Heart left ventricle (tissue), 13 donors: ENCODE measurements at regions not wholly inside any gene's neighbourhood (a gene's known extent, or its start where the extent isn't known, plus 50 kb on each side); places are given as distances from the start of the nearest gene placed in this dataset.

Experiments used
- POLR2A ChIP-seq, 2 donors: fragments of 450-650 bp; IDR thresholded peaks; one replicate each; pipeline ENCODE4 v1.6.1; 2017; ENCODE audit warnings: antibody characterized with exemption in 2 of 2, mild to moderate bottlenecking in 2 of 2, moderate library complexity in 2 of 2
- TF ChIP-seq, protein P1 (sequence below), 12 donors: fragments of 200-600 bp; sonication (generic) in 4 of 12; IDR thresholded peaks; one replicate each; pipeline versions ENCODE4 v1.5.0 to v1.8.0; 2018 to 2022; ENCODE audit warnings: antibody characterized with exemption in 12 of 12, mild to moderate bottlenecking in 5 of 12
- donor health status: ischemic (EF 13 %, LVEDD 7.1; RV severe dilation, severe dysfunction).
- donor health status: DM: no; HTN: yes; CAD: no.
- donor health status: DM: no; HTN: no; CAD: no.
- donor health status: ischemic (EF 25% LVEDD 6.9; RV normal size, moderate dysfunction).
- donor health status: ischemic (EF 25% LVEDD 5.7; RV mildly dilated, moderate dysfunction).
- donor health status: ischemic (EF 35%, LVEDD 5.7; RV mildly dilated, moderate dysfunction).
- donor health status: nonischemic (EF 11% LVEDD 7.7; RV severe dilation, severe dysfunction).
- donor health status: DM: yes; HTN: yes; CAD: no.
- donor health status: PGD.
- donor health status: ischemic (EF 29% LVEDD 5.4; RV normal size, mild dysfunction).
- donor health status: nonischemic (EF 23%, LVEDD 6.1; RV moderate dilation, normal function).

DNA sequence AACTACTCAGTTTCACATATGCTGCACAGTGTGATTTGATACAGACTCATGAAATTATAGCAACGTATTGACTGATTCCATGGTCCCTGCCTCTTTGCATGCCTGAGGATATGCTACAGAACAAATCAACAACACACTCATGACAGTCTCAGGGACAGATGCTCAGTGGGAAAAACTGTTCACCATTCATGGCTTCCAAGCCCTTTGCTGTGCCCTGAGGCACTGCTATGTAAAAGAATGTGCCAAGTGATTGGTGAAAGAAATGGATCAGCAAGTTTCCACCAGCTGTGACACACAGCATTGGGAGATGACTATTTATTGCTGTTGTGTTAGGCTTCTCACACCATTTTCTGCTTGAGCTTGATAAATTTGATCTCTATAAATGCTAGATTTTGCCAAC lies 825.6 kb upstream of the INTU start:
- TF ChIP-seq POLR2A (IDR thresholded peaks at IDR 0.05) = no peak
- TF ChIP-seq, protein P1, sequence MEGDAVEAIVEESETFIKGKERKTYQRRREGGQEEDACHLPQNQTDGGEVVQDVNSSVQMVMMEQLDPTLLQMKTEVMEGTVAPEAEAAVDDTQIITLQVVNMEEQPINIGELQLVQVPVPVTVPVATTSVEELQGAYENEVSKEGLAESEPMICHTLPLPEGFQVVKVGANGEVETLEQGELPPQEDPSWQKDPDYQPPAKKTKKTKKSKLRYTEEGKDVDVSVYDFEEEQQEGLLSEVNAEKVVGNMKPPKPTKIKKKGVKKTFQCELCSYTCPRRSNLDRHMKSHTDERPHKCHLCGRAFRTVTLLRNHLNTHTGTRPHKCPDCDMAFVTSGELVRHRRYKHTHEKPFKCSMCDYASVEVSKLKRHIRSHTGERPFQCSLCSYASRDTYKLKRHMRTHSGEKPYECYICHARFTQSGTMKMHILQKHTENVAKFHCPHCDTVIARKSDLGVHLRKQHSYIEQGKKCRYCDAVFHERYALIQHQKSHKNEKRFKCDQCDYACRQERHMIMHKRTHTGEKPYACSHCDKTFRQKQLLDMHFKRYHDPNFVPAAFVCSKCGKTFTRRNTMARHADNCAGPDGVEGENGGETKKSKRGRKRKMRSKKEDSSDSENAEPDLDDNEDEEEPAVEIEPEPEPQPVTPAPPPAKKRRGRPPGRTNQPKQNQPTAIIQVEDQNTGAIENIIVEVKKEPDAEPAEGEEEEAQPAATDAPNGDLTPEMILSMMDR (IDR thresholded peaks at IDR 0.05) = no peak
